ENCODE measurements at regions not wholly inside any gene's neighbourhood (a gene's known extent, or its start where the extent isn't known, plus 50 kb on each side); places are given as distances from the start of the nearest gene placed in this dataset.

GRCh38 chr7:23944131-23944530 lies 234.1 kb downstream of the STK31 start:
- TF ChIP-seq CTCF (IDR thresholded peaks at IDR 0.05; ENCODE audit: insufficient read depth, low read depth, low read length, missing control alignments): no peak
- no peak for DNase-seq (ENCODE audit: low read depth)

GRCh38 chr7:23945472-23945871 lies 235.5 kb downstream of the STK31 start:
- no peak for TF ChIP-seq CTCF (IDR thresholded peaks at IDR 0.05; ENCODE audit: insufficient read depth, low read depth, low read length, missing control alignments)
- no peak overlapping the region for H3K4me3 ChIP-seq (ENCODE audit: low read depth, low read length)
- no peak for DNase-seq (ENCODE audit: low read depth)

More at GRCh38 chr7:23944131-23944530, 234.1 kb downstream of the STK31 start:
- no peak overlapping the region for H3K4me3 ChIP-seq (ENCODE audit: low read depth, low read length)

- no peak for TF ChIP-seq CTCF (IDR thresholded peaks at IDR 0.05; ENCODE audit: insufficient read depth, low read depth, low read length, missing control alignments)
- DNase-seq (ENCODE audit: low read depth): peak; percentile 33
- no peak overlapping the region for H3K4me3 ChIP-seq (ENCODE audit: low read depth, low read length)
Observed at GRCh38 chr7:23955145-23955544, 245.1 kb downstream of the STK31 start.

- no peak overlapping the region for H3K4me3 ChIP-seq (ENCODE audit: low read depth, low read length)
- TF ChIP-seq CTCF (IDR thresholded peaks at IDR 0.05; ENCODE audit: insufficient read depth, low read depth, low read length, missing control alignments): no peak
- no peak for DNase-seq (ENCODE audit: low read depth)
Observed at GRCh38 chr7:23955600-23956149, 245.7 kb downstream of the STK31 start.

GRCh38 chr7:23956772-23957576 lies 247.0 kb downstream of the STK31 start:
- TF ChIP-seq CTCF (IDR thresholded peaks at IDR 0.05; ENCODE audit: insufficient read depth, low read depth, low read length, missing control alignments): no peak
- no peak for DNase-seq (ENCODE audit: low read depth)
- no peak overlapping the region for H3K4me3 ChIP-seq (ENCODE audit: low read depth, low read length)

GRCh38 chr7:23959821-23960220 lies 249.8 kb downstream of the STK31 start:
- TF ChIP-seq CTCF (IDR thresholded peaks at IDR 0.05; ENCODE audit: insufficient read depth, low read depth, low read length, missing control alignments): no peak
- no peak overlapping the region for H3K4me3 ChIP-seq (ENCODE audit: low read depth, low read length)
- no peak for DNase-seq (ENCODE audit: low read depth)

All from GM12865 (cell line).